Parathyroid adenoma (tissue), 2 donors: ENCODE measurements at regions not wholly inside any gene's neighbourhood (a gene's known extent, or its start where the extent isn't known, plus 50 kb on each side); places are given as distances from the start of the nearest gene placed in this dataset.

ENCODE experiments used
- H2AFZ ChIP-seq: fragments of 300-600 bp; sonication (generic); one replicate; pipeline ENCODE4 v1.7.0; 2017; ENCODE audit warnings: antibody characterized with exemption, mild to moderate bottlenecking
- H3K27ac ChIP-seq: fragments of 300-600 bp; sonication (generic); one replicate; pipeline ENCODE4 v1.7.0; 2017
- H3K27me3 ChIP-seq: fragments of 300-600 bp; sonication (generic); one replicate; pipeline ENCODE4 v1.7.0; 2017; ENCODE audit warnings: low read length; ENCODE audit not compliant: control insufficient read depth, insufficient read depth
- H3K36me3 ChIP-seq: fragments of 300-600 bp; sonication (generic); one replicate; pipeline ENCODE4 v1.7.0; 2017; ENCODE audit warnings: low read length; ENCODE audit not compliant: control insufficient read depth, insufficient read depth
- H3K4me1 ChIP-seq: fragments of 300-600 bp; sonication (generic); one replicate; pipeline ENCODE4 v1.7.0; 2017; ENCODE audit warnings: control low read depth
- H3K4me2 ChIP-seq: fragments of 300-600 bp; sonication (generic); one replicate; pipeline ENCODE4 v1.7.0; 2017; ENCODE audit warnings: low read length
- H3K4me3 ChIP-seq: fragments of 300-600 bp; sonication (generic); one replicate; pipeline ENCODE4 v1.7.0; 2017; ENCODE audit warnings: low read depth, low read length
- H3K79me2 ChIP-seq: fragments of 300-600 bp; sonication (generic); one replicate; pipeline ENCODE4 v1.7.0; 2017; ENCODE audit warnings: control low read depth
- H3K9ac ChIP-seq: fragments of 300-600 bp; sonication (generic); one replicate; pipeline ENCODE4 v1.7.0; 2017; ENCODE audit warnings: mild to moderate bottlenecking
- H3K9me3 ChIP-seq: fragments of 300-600 bp; sonication (generic); one replicate; pipeline ENCODE4 v1.7.0; 2017; ENCODE audit warnings: low read length; ENCODE audit not compliant: control insufficient read depth
- TF ChIP-seq, protein P1 (sequence below): fragments of 300-600 bp; sonication (generic); IDR thresholded peaks from one replicate; pipeline ENCODE4 v1.7.0; 2017; ENCODE audit warnings: antibody characterized with exemption, mild to moderate bottlenecking
- donor health status: primary hyperparathyroidism.

DNA sequence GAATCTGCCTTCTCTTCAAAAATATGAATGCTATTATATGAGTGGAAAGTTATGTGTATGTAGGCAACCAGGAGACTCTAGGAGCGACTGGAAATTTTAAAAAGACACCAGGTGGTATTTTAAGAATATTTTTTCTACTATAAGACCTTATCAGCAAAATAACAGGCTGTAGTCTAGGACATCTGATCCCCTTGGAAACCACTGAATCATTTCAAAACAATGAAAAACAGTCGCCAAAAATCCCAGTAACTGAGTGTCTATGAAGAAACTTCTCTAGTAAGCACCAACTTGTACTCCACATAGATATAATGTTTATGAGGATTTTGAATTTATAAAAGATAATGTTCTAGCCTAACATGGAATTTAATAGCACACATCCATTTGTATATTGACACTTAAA lies 358.5 kb downstream of the GPATCH2 start:
- no peaks in the 10 kb centered on the region for H3K27me3 ChIP-seq
- no peaks in the 10 kb centered on the region for H3K79me2 ChIP-seq
- H3K4me3 ChIP-seq: peak overlapping the region; percentile 32
- no peaks in the 10 kb centered on the region for H3K36me3 ChIP-seq
- H2AFZ ChIP-seq: no peak overlapping the region
- H3K9ac ChIP-seq: no peak overlapping the region
- H3K27ac ChIP-seq: peak overlapping the region; percentile 94
- H3K4me1 ChIP-seq: peaks cover 50% of the 10 kb centered on the region
- peak overlapping the region; percentile 58 for H3K4me2 ChIP-seq
- H3K9me3 ChIP-seq: no peaks in the 10 kb centered on the region
- TF ChIP-seq, protein P1, sequence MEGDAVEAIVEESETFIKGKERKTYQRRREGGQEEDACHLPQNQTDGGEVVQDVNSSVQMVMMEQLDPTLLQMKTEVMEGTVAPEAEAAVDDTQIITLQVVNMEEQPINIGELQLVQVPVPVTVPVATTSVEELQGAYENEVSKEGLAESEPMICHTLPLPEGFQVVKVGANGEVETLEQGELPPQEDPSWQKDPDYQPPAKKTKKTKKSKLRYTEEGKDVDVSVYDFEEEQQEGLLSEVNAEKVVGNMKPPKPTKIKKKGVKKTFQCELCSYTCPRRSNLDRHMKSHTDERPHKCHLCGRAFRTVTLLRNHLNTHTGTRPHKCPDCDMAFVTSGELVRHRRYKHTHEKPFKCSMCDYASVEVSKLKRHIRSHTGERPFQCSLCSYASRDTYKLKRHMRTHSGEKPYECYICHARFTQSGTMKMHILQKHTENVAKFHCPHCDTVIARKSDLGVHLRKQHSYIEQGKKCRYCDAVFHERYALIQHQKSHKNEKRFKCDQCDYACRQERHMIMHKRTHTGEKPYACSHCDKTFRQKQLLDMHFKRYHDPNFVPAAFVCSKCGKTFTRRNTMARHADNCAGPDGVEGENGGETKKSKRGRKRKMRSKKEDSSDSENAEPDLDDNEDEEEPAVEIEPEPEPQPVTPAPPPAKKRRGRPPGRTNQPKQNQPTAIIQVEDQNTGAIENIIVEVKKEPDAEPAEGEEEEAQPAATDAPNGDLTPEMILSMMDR: no peak

DNA sequence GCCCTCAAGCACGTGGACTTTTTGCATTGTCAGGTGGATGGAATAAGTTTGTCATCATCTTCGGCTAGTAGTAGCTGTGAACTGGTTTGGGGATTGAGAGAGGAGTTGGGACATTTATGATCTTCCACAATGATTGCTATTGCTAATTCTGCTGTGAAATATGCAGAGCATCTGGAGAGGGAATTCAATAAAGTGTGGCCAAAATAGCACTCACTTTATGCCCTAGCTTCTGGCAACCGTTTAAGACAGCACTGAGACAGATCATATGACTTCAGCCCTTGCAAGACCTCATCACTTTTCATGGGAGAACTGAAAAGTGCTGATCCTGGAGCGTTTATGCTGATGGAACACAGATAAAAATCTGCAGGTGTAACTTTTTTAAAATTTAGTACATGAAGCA lies 360.8 kb downstream of the GPATCH2 start:
- peak overlapping the region; percentile 5 for H2AFZ ChIP-seq
- TF ChIP-seq, protein P1: no peak
- H3K27ac ChIP-seq: peak overlapping the region; percentile 94
- peak overlapping the region; percentile 46 for H3K4me2 ChIP-seq
- no peaks in the 10 kb centered on the region for H3K9me3 ChIP-seq
- no peaks in the 10 kb centered on the region for H3K36me3 ChIP-seq
- no peak overlapping the region for H3K9ac ChIP-seq
- peak overlapping the region; percentile 22 for H3K4me3 ChIP-seq
- no peaks in the 10 kb centered on the region for H3K27me3 ChIP-seq
- H3K4me1 ChIP-seq: peaks cover 42% of the 10 kb centered on the region
- no peaks in the 10 kb centered on the region for H3K79me2 ChIP-seq

DNA sequence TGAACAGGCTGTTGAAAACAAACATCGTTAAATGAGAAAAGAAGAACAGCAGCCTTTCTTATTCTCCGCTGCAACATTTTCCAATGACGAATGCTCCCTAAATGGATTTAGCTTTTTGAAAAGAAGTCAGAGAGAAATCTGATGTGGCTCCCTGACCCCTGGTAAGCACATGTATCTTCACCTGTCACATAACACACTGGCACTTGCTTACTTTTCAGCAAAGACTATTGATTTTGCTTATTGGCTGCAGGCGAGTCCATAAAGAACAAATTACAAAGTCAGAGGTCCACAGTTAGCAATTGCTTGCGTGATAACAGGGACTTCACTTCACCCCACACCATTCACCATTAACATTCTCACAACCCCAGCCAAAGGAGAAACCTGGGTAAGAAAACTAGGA lies 362.8 kb downstream of the GPATCH2 start:
- Histone ChIP-seq H3K4me3 (no peak overlapping the region), H3K36me3 (no peaks in the 10 kb centered on the region), H2AFZ (peak overlapping the region; percentile 34), H3K79me2 (no peaks in the 10 kb centered on the region), H3K27ac (peak overlapping the region; percentile 94), H3K4me1 (peaks cover 44% of the 10 kb centered on the region), H3K4me2 (no peak overlapping the region), H3K9ac (no peak overlapping the region), H3K9me3 (no peaks in the 10 kb centered on the region), H3K27me3 (no peaks in the 10 kb centered on the region)
- TF ChIP-seq, protein P1: no peak

DNA sequence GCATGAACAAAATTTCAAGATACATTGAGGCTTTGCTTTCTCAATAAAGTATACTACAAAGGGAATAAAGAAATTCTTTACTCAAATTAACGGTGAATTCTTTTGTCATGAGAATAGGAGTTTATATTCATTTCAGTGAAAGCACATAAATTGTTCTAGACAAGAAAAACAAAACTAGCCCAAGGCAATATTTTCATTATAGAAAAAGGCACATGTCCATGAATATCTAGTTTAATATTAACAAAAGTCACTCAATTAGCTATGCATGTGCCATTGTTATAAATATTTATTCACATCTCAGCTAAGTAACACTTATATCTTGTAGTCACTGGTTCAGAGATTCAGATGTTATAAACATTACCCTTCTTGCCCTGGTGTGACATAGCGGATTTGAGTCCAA lies 369.3 kb downstream of the GPATCH2 start:
- TF ChIP-seq, protein P1: no peak
- H3K4me3 ChIP-seq: no peak overlapping the region
- H3K36me3 ChIP-seq: no peaks in the 10 kb centered on the region
- H2AFZ ChIP-seq: no peak overlapping the region
- peaks cover 4% of the 10 kb centered on the region for H3K4me1 ChIP-seq
- H3K79me2 ChIP-seq: no peaks in the 10 kb centered on the region
- H3K27ac ChIP-seq: no peak overlapping the region
- H3K4me2 ChIP-seq: no peak overlapping the region
- no peaks in the 10 kb centered on the region for H3K27me3 ChIP-seq
- H3K9ac ChIP-seq: no peak overlapping the region
- H3K9me3 ChIP-seq: no peaks in the 10 kb centered on the region

DNA sequence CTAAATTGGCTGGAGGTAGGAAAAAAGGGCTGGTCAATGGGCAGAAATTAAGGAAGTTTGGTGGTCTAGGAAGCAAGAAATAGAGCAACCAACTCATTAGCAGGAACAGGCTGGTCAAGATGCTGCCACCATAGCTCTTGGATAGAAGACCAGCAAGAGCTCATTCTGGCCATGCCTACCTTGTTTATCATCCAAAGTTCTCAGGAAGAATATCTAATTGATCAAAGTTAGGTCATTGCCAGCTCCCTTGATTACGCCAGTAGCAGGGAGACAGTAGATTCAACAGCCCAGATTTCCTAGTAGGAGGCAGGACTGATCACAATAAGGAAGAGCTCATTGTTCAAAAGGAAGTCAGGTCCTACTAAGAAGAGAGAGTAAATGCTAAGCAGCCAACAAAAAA lies 370.2 kb downstream of the GPATCH2 start:
- Histone ChIP-seq H3K79me2 (no peaks in the 10 kb centered on the region), H3K4me1 (peaks cover 4% of the 10 kb centered on the region), H3K36me3 (no peaks in the 10 kb centered on the region), H3K9ac (no peak overlapping the region), H3K4me3 (no peak overlapping the region), H3K9me3 (no peaks in the 10 kb centered on the region), H3K4me2 (no peak overlapping the region), H3K27ac (no peak overlapping the region), H3K27me3 (no peaks in the 10 kb centered on the region), H2AFZ (no peak overlapping the region)
- TF ChIP-seq, protein P1: no peak
